H9 (cell line): ENCODE measurements at regions not wholly inside any gene's neighbourhood (a gene's known extent, or its start where the extent isn't known, plus 50 kb on each side); places are given as distances from the start of the nearest gene placed in this dataset.

ENCODE experiments used
- DNase-seq: peaks from one replicate; pipeline ENCODE4 v3.0.0-alpha.2; 2017
- H2AFZ ChIP-seq: one replicate; pipeline ENCODE4 v1.6.1; 2013; ENCODE audit warnings: mild to moderate bottlenecking, low read length, control low read depth, moderate library complexity
- H2AK5ac ChIP-seq: 2 replicates; pipeline ENCODE4 v1.6.1; 2013; ENCODE audit warnings: low read length, control low read depth, mixed read lengths; ENCODE audit not compliant: insufficient read length
- H2BK120ac ChIP-seq: one replicate; pipeline ENCODE4 v1.6.1; 2013; ENCODE audit warnings: low read depth, mild to moderate bottlenecking, low read length, control low read depth, inconsistent platforms; ENCODE audit not compliant: poor library complexity, severe bottlenecking
- H2BK12ac ChIP-seq: 2 replicates; pipeline ENCODE4 v1.6.1; 2013; ENCODE audit warnings: low read length, control low read depth, mixed read lengths, low read depth; ENCODE audit not compliant: insufficient read length
- H2BK15ac ChIP-seq: 2 replicates; pipeline ENCODE4 v1.6.1; 2013; ENCODE audit warnings: low read depth, low read length, control low read depth
- H2BK20ac ChIP-seq: one replicate; pipeline ENCODE4 v1.6.1; 2013; ENCODE audit warnings: low read depth, mild to moderate bottlenecking, low read length, control low read depth, inconsistent platforms; ENCODE audit not compliant: poor library complexity, severe bottlenecking
- H2BK5ac ChIP-seq: 2 replicates; pipeline ENCODE4 v1.6.1; 2013; ENCODE audit warnings: low read length, control low read depth, mixed read lengths; ENCODE audit not compliant: insufficient read length
- H3K14ac ChIP-seq: 2 replicates; pipeline ENCODE4 v1.6.1; 2013; ENCODE audit warnings: low read length, control low read depth; ENCODE audit not compliant: insufficient read depth
- H3K18ac ChIP-seq: 2 replicates; pipeline ENCODE4 v1.6.1; 2013; ENCODE audit warnings: low read depth, mild to moderate bottlenecking, mixed read lengths, low read length, control low read depth; ENCODE audit not compliant: insufficient read length
- H3K23ac ChIP-seq: 2 replicates; pipeline ENCODE4 v1.6.1; 2013; ENCODE audit warnings: low read length, control low read depth, mixed read lengths, low read depth; ENCODE audit not compliant: insufficient read length
- H3K23me2 ChIP-seq: 2 replicates; pipeline ENCODE4 v1.6.1; 2013; ENCODE audit warnings: low read depth, mild to moderate bottlenecking, mixed read lengths, low read length, control low read depth; ENCODE audit not compliant: insufficient read length, poor library complexity, severe bottlenecking
- H3K27ac ChIP-seq: 2 replicates; pipeline ENCODE4 v1.5.1; 2013; ENCODE audit warnings: low read length, control low read depth, mixed read lengths, low read depth; ENCODE audit not compliant: insufficient read length
- H3K27me3 ChIP-seq: 2 replicates; pipeline ENCODE4 v1.6.1; 2013; ENCODE audit warnings: low read length, control low read depth, inconsistent platforms; ENCODE audit not compliant: insufficient read depth
- H3K4ac ChIP-seq: 2 replicates; pipeline ENCODE4 v1.6.1; 2013; ENCODE audit warnings: low read depth, mild to moderate bottlenecking, control low read depth, inconsistent platforms, low read length, moderate library complexity
- H3K4me1 ChIP-seq: 2 replicates; pipeline ENCODE4 v1.6.1; 2013; ENCODE audit warnings: low read length, control low read depth, inconsistent platforms; ENCODE audit not compliant: insufficient read depth
- H3K4me2 ChIP-seq: 2 replicates; pipeline ENCODE4 v1.6.1; 2013; ENCODE audit warnings: low read length, control low read depth, mixed read lengths; ENCODE audit not compliant: insufficient read length, insufficient read depth
- H3K56ac ChIP-seq: 2 replicates; pipeline ENCODE4 v1.6.1; 2013; ENCODE audit warnings: low read depth, mild to moderate bottlenecking, mixed read lengths, low read length, control low read depth; ENCODE audit not compliant: insufficient read length
- H3K79me1 ChIP-seq: 2 replicates; pipeline ENCODE4 v1.6.1; 2013; ENCODE audit warnings: low read depth, mild to moderate bottlenecking, moderate library complexity, low read length, control low read depth, inconsistent platforms; ENCODE audit not compliant: insufficient read depth, poor library complexity, severe bottlenecking
- H3K79me2 ChIP-seq: 2 replicates; pipeline ENCODE4 v1.6.1; 2013; ENCODE audit warnings: low read length, control low read depth, inconsistent platforms; ENCODE audit not compliant: insufficient read depth
- H3K9ac ChIP-seq: 2 replicates; pipeline ENCODE4 v1.6.1; 2013; ENCODE audit warnings: low read length, control low read depth, mixed read lengths; ENCODE audit not compliant: insufficient read length; ENCODE audit errors: extremely low read depth
- H3K9me3 ChIP-seq: one replicate; pipeline ENCODE4 v1.6.1; 2013; ENCODE audit warnings: low read depth, low read length, inconsistent platforms; ENCODE audit not compliant: control insufficient read depth
- H3T11ph ChIP-seq: one replicate; pipeline ENCODE4 v1.6.1; 2013; ENCODE audit warnings: mild to moderate bottlenecking, low read length, control low read depth, inconsistent platforms
- H4K20me1 ChIP-seq: one replicate; pipeline ENCODE4 v1.6.1; 2013; ENCODE audit not compliant: control insufficient read depth, insufficient read length, insufficient read depth
- H4K5ac ChIP-seq: 2 replicates; pipeline ENCODE4 v1.6.1; 2013; ENCODE audit warnings: low read depth, mild to moderate bottlenecking, mixed read lengths, low read length, control low read depth; ENCODE audit not compliant: insufficient read length
- H4K8ac ChIP-seq: replicated peaks from 2 replicates; pipeline ENCODE4 v1.6.1; 2013; ENCODE audit warnings: low read length, control low read depth, mixed read lengths, low read depth; ENCODE audit not compliant: insufficient read length
- H4K91ac ChIP-seq: 2 replicates; pipeline ENCODE4 v1.6.1; 2013; ENCODE audit warnings: low read depth, mild to moderate bottlenecking, moderate library complexity, mixed read lengths, low read length, control low read depth; ENCODE audit not compliant: insufficient read length
- H3K27ac Mint-ChIP-seq, 3 experiments: 2 replicates in 2 of 3; 3 replicates in 1 of 3; pipeline ENCODE4 v1.8.0; 2020 to 2021; ENCODE audit warnings: mixed read lengths in 3 of 3, mild to moderate bottlenecking in 1 of 3, moderate library complexity in 1 of 3
- H3K27me3 Mint-ChIP-seq: 2 replicates; pipeline ENCODE4 v1.8.0; 2021; ENCODE audit warnings: low read depth, mild to moderate bottlenecking, moderate library complexity, mixed read lengths
- H3K36me3 Mint-ChIP-seq, 3 experiments: 2 replicates in 2 of 3; 3 replicates in 1 of 3; pipeline ENCODE4 v1.8.0; 2020 to 2021; ENCODE audit warnings: low read depth in 3 of 3, mixed read lengths in 3 of 3; ENCODE audit not compliant: insufficient read depth in 1 of 3
- H3K4me1 Mint-ChIP-seq, 2 experiments: 2 replicates each; pipeline ENCODE4 v1.8.0; 2020; ENCODE audit warnings: mixed read lengths in 2 of 2
- H3K4me3 Mint-ChIP-seq, 2 experiments: 2 replicates in 1 of 2; 3 replicates in 1 of 2; pipeline ENCODE4 v1.8.0; 2020 to 2021; ENCODE audit warnings: mild to moderate bottlenecking in 2 of 2, mixed read lengths in 2 of 2, moderate library complexity in 1 of 2
- H3K9me3 Mint-ChIP-seq, 2 experiments: 2 replicates in 1 of 2; 3 replicates in 1 of 2; pipeline ENCODE4 v1.8.0; 2020; ENCODE audit warnings: mild to moderate bottlenecking in 2 of 2, mixed read lengths in 2 of 2, moderate library complexity in 1 of 2
- CTCF ChIP-seq: fragments of 200-600 bp; sonication (generic); conservative IDR thresholded peaks from 3 replicates; pipeline ENCODE4 v1.8.0; 2021; ENCODE audit warnings: antibody characterized with exemption, mild to moderate bottlenecking
- WGBS: extraction: QIAGEN DNeasy Blood & Tissue Kit; methylation state at CpG from one replicate; pipeline ENCODE4 v1.1.7; 2013; ENCODE audit warnings: missing lambda C conversion rate, low lambda C conversion rate, mixed read lengths; ENCODE audit not compliant: insufficient read length; ENCODE audit errors: extremely low coverage; 5-methylcytosine and 5-hydroxymethylcytosine counted together

- Mint-ChIP-seq H3K4me1 (no peaks in the 10 kb centered on the region), H3K27ac (no peak overlapping the region), H3K9me3 (peaks cover 47 to 49% of the 10 kb centered on the region in 2 experiments), H3K27me3 (no peaks in the 10 kb centered on the region), H3K4me3 (no peak overlapping the region), H3K36me3 (no peaks in the 10 kb centered on the region; a peak in 1 of 7 replicates)
- no peak overlapping the region for H2BK5ac ChIP-seq
- H3K9me3 ChIP-seq: peaks cover 18% of the 10 kb centered on the region
- H3T11ph ChIP-seq: no peak overlapping the region
- H3K23me2 ChIP-seq: no peaks in the 10 kb centered on the region
- H4K5ac ChIP-seq: no peak overlapping the region
- no peak overlapping the region for H4K8ac ChIP-seq
- H4K20me1 ChIP-seq: no peaks in the 10 kb centered on the region
- H2BK120ac ChIP-seq: no peak overlapping the region
- no peaks in the 10 kb centered on the region for H3K4me1 ChIP-seq
- WGBS: no CpG with 5 or more reads among the region's 3 CpGs
- no peak overlapping the region for H3K4me2 ChIP-seq
- no peak overlapping the region for H2AK5ac ChIP-seq
- no peak overlapping the region for H3K56ac ChIP-seq
- DNase-seq: no peak
- H2BK20ac ChIP-seq: no peak overlapping the region
- no peaks in the 10 kb centered on the region for H3K79me1 ChIP-seq
- no peak overlapping the region for H3K14ac ChIP-seq
- no peak overlapping the region for H3K4ac ChIP-seq
- H3K9ac ChIP-seq: no peak overlapping the region
- H3K23ac ChIP-seq: no peak overlapping the region
- no peaks in the 10 kb centered on the region for H3K27me3 ChIP-seq
- no peak overlapping the region for H2BK15ac ChIP-seq
- H2BK12ac ChIP-seq: no peak overlapping the region
- H3K79me2 ChIP-seq: no peaks in the 10 kb centered on the region
- no peak overlapping the region for H2AFZ ChIP-seq
- no peak overlapping the region for H4K91ac ChIP-seq
- H3K27ac ChIP-seq: no peak overlapping the region
- H3K18ac ChIP-seq: no peak overlapping the region
- TF ChIP-seq CTCF: no peak
Measured at GRCh38 chrX:146967306-146967705, 152.8 kb upstream of the CXorf51A start.
